ENCODE measurements at regions not wholly inside any gene's neighbourhood (a gene's known extent, or its start where the extent isn't known, plus 50 kb on each side); places are given as distances from the start of the nearest gene placed in this dataset.
"Not testable (repeated sequence)": the region's sequence is repeated elsewhere in the genome, so short reads cannot be mapped to it uniquely, and the experiment has no call there.

DNA sequence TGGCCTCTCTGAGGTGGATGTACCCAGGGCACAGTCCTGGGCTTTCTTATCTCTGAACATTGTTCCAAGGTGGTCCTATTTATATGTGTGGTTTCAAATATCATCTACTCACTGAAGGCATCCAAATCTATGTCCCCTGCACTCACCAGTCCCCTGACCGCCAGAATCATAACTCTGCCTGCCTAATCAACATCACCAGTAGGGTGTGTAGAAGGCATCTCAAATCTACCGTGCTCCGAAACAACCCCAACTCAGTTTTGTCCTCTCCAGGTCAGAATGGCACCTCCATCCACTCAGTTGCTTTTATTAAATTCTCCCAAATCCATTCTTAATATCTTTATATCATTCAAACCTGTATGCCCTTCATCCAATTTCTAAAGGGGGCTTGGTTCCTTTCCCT is 536.3 kb downstream of the GRIN2A start:
- H3K4me3 Mint-ChIP-seq, result no peak overlapping the region
- DNase-seq (no peak), ATAC-seq (no peak)
- H3K9me3 Mint-ChIP-seq, result peaks cover 2% of the 10 kb centered on the region
- no peaks in the 10 kb centered on the region for H3K36me3 Mint-ChIP-seq (ENCODE audit: insufficient read depth)
- peaks cover 7% of the 10 kb centered on the region for H3K27me3 Mint-ChIP-seq (ENCODE audit: low read depth)
- no peaks in the 10 kb centered on the region for H3K4me1 Mint-ChIP-seq (ENCODE audit: low read depth)

GRCh38 chr16:9647981-9648701 is 534.1 kb downstream of the GRIN2A start:
- H3K4me3 Mint-ChIP-seq, result no peak overlapping the region
- DNase-seq (no peak), ATAC-seq (no peak)
- peaks cover 7% of the 10 kb centered on the region for H3K27me3 Mint-ChIP-seq (ENCODE audit: low read depth)
- H3K36me3 Mint-ChIP-seq (ENCODE audit: insufficient read depth), result no peaks in the 10 kb centered on the region
- H3K9me3 Mint-ChIP-seq, result no peaks in the 10 kb centered on the region
- no peaks in the 10 kb centered on the region for H3K4me1 Mint-ChIP-seq (ENCODE audit: low read depth)

GRCh38 chr16:9650284-9650683 is 531.9 kb downstream of the GRIN2A start:
- H3K27me3 Mint-ChIP-seq (ENCODE audit: low read depth), result peaks cover 4% of the 10 kb centered on the region
- no peaks in the 10 kb centered on the region for H3K36me3 Mint-ChIP-seq (ENCODE audit: insufficient read depth)
- peaks cover 3% of the 10 kb centered on the region for H3K9me3 Mint-ChIP-seq
- ATAC-seq (no peak), DNase-seq (no peak)
- H3K4me3 Mint-ChIP-seq, result no peak overlapping the region
- H3K4me1 Mint-ChIP-seq (ENCODE audit: low read depth), result no peaks in the 10 kb centered on the region

- no peaks in the 10 kb centered on the region for H3K36me3 Mint-ChIP-seq (ENCODE audit: insufficient read depth)
- peaks cover 3% of the 10 kb centered on the region for H3K9me3 Mint-ChIP-seq
- ATAC-seq (no peak), DNase-seq (no peak)
- H3K27me3 Mint-ChIP-seq (ENCODE audit: low read depth), result peaks cover 4% of the 10 kb centered on the region
- H3K4me3 Mint-ChIP-seq, result no peak overlapping the region
- H3K4me1 Mint-ChIP-seq (ENCODE audit: low read depth), result no peaks in the 10 kb centered on the region
Observed at GRCh38 chr16:9655051-9655450, 527.2 kb downstream of the GRIN2A start.

- no peak for DNase-seq
- H3K27me3 Mint-ChIP-seq (ENCODE audit: low read depth), result peaks cover 4% of the 10 kb centered on the region
- no peaks in the 10 kb centered on the region for H3K36me3 Mint-ChIP-seq (ENCODE audit: insufficient read depth)
- H3K4me1 Mint-ChIP-seq (ENCODE audit: low read depth), result no peaks in the 10 kb centered on the region
- no peak overlapping the region for H3K4me3 Mint-ChIP-seq
- H3K9me3 Mint-ChIP-seq, result peaks cover 3% of the 10 kb centered on the region
- no peak for ATAC-seq
Observed at GRCh38 chr16:9657641-9658040, 524.6 kb downstream of the GRIN2A start.

DNA sequence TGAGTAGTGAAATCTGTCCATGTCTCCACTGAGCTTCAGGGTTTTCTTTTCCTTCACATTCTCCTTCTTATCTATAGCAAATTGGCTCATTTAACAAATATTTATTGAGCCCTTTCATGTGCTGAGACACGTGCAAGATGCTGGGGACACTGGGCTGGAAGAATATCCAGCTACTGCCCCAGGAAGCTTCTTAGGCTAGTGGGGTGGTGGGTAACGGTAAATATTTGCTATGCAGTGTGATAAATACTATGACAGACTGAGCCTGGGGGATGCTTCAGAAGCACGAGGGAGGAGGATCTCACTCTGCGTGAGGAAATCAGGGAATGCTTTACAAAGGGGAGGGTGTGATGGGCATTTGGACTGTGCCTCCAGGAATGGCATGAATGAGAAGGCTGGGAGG is 524.1 kb downstream of the GRIN2A start:
- H3K36me3 Mint-ChIP-seq (ENCODE audit: insufficient read depth), result no peaks in the 10 kb centered on the region
- peaks cover 3% of the 10 kb centered on the region for H3K9me3 Mint-ChIP-seq
- no peak overlapping the region for H3K4me3 Mint-ChIP-seq
- no peak for DNase-seq
- no peaks in the 10 kb centered on the region for H3K4me1 Mint-ChIP-seq (ENCODE audit: low read depth)
- ATAC-seq, result no peak
- peaks cover 4% of the 10 kb centered on the region for H3K27me3 Mint-ChIP-seq (ENCODE audit: low read depth)

- Mint-ChIP-seq H3K4me1 (ENCODE audit: low read depth) (no peaks in the 10 kb centered on the region), H3K9me3 (peaks cover 3% of the 10 kb centered on the region), H3K36me3 (ENCODE audit: insufficient read depth) (no peaks in the 10 kb centered on the region), H3K27me3 (ENCODE audit: low read depth) (peaks cover 4% of the 10 kb centered on the region), H3K4me3 (no peak overlapping the region)
- DNase-seq (no peak), ATAC-seq (no peak)
Observed at GRCh38 chr16:9658586-9658985, 523.6 kb downstream of the GRIN2A start.

DNA sequence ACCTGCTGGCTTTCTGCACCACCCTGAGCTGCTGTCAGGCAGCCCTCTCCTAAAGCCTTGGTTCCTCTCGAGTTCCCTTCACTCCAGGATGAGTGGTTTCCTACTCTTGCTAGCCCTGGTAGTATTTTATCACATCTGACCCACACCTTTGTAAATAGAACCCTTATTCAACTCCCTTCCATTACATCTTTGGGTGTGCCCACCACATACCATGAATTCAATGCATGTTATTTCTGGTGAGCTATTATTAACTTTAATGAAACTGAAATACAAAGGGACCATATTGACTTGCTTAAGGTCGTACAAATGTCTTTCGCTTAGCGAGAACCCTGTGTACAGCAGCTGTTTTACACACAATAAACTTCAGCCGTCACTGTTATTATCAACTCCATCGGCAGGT is 521.3 kb downstream of the GRIN2A start:
- ATAC-seq, result no peak
- Mint-ChIP-seq H3K9me3 (peaks cover 4% of the 10 kb centered on the region), H3K27me3 (ENCODE audit: low read depth) (peaks cover 4% of the 10 kb centered on the region), H3K4me3 (no peak overlapping the region), H3K4me1 (ENCODE audit: low read depth) (no peaks in the 10 kb centered on the region), H3K36me3 (ENCODE audit: insufficient read depth) (no peaks in the 10 kb centered on the region)
- no peak for DNase-seq

DNA sequence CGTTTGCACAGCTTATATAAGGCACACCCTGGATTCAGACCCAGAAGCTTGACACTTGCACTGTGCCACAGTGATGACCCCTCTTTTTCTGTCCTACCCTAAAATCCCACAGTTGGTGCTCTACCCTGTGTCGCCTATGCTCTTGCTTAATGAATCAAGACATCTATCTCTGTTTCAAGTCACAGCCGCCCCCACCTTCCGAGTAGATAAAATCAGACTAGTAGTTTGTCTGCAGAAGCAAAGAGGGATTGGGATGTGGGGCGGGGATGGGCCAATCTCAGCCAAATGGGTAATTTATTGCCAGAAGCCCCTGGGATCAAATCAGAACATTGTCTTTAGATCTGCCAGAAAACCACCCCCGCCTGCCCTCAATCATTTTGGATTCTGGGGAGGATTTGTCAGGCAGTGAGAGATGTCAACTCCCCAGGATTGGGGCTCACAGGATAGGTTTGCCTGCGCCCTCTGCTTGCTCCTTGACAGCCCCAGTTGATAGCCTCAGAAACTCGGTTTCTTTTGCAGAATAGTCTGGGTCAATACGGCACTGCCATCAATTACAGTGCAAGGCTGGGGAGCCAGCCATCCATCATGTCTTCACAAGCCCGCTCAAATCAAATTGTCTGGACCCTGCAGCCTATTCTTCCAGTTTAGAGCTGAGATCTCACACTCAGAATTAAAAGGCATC is 520.8 kb downstream of the GRIN2A start:
- H3K9me3 Mint-ChIP-seq, result peaks cover 4% of the 10 kb centered on the region
- DNase-seq (no peak), ATAC-seq (no peak)
- H3K4me1 Mint-ChIP-seq (ENCODE audit: low read depth), result no peaks in the 10 kb centered on the region
- no peaks in the 10 kb centered on the region for H3K36me3 Mint-ChIP-seq (ENCODE audit: insufficient read depth)
- H3K27me3 Mint-ChIP-seq (ENCODE audit: low read depth), result peaks cover 4% of the 10 kb centered on the region
- no peak overlapping the region for H3K4me3 Mint-ChIP-seq

DNA sequence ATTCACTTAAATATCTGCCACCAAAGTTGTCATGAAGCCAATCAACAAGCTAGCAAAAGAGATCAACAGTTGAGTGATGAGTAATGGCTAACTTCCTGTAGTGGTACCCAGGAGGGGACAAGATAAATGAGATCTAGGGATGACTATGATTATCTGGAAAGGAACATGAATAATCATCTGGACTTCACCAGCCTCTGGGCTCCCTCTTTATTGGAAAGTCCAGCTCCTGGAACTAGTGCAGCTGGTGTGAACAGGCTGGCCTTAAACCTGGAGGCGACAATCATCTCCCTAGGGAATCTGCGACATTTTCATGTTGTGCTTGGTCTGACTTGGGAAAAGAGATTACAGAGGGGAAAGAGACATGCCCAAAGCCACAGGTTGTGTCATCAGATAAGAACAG is 518.6 kb downstream of the GRIN2A start:
- Mint-ChIP-seq H3K9me3 (peaks cover 4% of the 10 kb centered on the region), H3K36me3 (ENCODE audit: insufficient read depth) (no peaks in the 10 kb centered on the region)

GRCh38 chr16:9665851-9666271 is 516.4 kb downstream of the GRIN2A start:
- Mint-ChIP-seq H3K9me3 (peaks cover 4% of the 10 kb centered on the region), H3K27me3 (ENCODE audit: low read depth) (no peaks in the 10 kb centered on the region), H3K4me3 (no peak overlapping the region), H3K36me3 (ENCODE audit: insufficient read depth) (no peaks in the 10 kb centered on the region), H3K4me1 (ENCODE audit: low read depth) (no peaks in the 10 kb centered on the region)
- ATAC-seq (no peak), DNase-seq (no peak)

More for the DNA sequence above, 518.6 kb downstream of the GRIN2A start:
- no peaks in the 10 kb centered on the region for H3K4me1 Mint-ChIP-seq (ENCODE audit: low read depth)
- no peak overlapping the region for H3K4me3 Mint-ChIP-seq
- DNase-seq (no peak), ATAC-seq (no peak)
- H3K27me3 Mint-ChIP-seq (ENCODE audit: low read depth), result no peaks in the 10 kb centered on the region

GRCh38 chr16:9666834-9667480 is 515.3 kb downstream of the GRIN2A start:
- H3K36me3 Mint-ChIP-seq (ENCODE audit: insufficient read depth), result no peaks in the 10 kb centered on the region
- no peaks in the 10 kb centered on the region for H3K4me1 Mint-ChIP-seq (ENCODE audit: low read depth)
- DNase-seq (no peak), ATAC-seq (no peak)
- H3K4me3 Mint-ChIP-seq, result no peak overlapping the region
- peaks cover 4% of the 10 kb centered on the region for H3K9me3 Mint-ChIP-seq
- no peaks in the 10 kb centered on the region for H3K27me3 Mint-ChIP-seq (ENCODE audit: low read depth)

- no peaks in the 10 kb centered on the region for H3K4me1 Mint-ChIP-seq (ENCODE audit: low read depth)
- no peaks in the 10 kb centered on the region for H3K36me3 Mint-ChIP-seq (ENCODE audit: insufficient read depth)
- ATAC-seq, result no peak
- peaks cover under 1% of the 10 kb centered on the region for H3K9me3 Mint-ChIP-seq
- H3K4me3 Mint-ChIP-seq, result no peak overlapping the region
- DNase-seq, result no peak
- no peaks in the 10 kb centered on the region for H3K27me3 Mint-ChIP-seq (ENCODE audit: low read depth)
Observed at GRCh38 chr16:9670033-9670432, 512.2 kb downstream of the GRIN2A start.

- not testable (repeated sequence) for H3K36me3 Mint-ChIP-seq (ENCODE audit: insufficient read depth); DNase-seq; H3K4me1 Mint-ChIP-seq (ENCODE audit: low read depth); ATAC-seq; H3K27me3 Mint-ChIP-seq (ENCODE audit: low read depth); H3K4me3 Mint-ChIP-seq; H3K9me3 Mint-ChIP-seq
Observed at GRCh38 chr16:9670616-9671015, 511.6 kb downstream of the GRIN2A start.

Measured in activated T-cell treated with anti-CD3 and anti-CD28 coated beads, Interleukin-2, amount 50 U/mL, for 4 hours (primary cell).